Fibroblast of lung (primary cell): ENCODE measurements at regions not wholly inside any gene's neighbourhood (a gene's known extent, or its start where the extent isn't known, plus 50 kb on each side); places are given as distances from the start of the nearest gene placed in this dataset.

Source experiments
- DNase-seq, 2 donors: peaks; one replicate each; pipeline versions ENCODE4 v3.0.0 to v3.0.0-alpha.2; 2010; ENCODE audit warnings: low read depth in 2 of 2
- H2AFZ ChIP-seq: 2 replicates; pipeline ENCODE4 v1.5.1; 2012; ENCODE audit warnings: low read length, control low read depth, inconsistent platforms
- H3K27ac ChIP-seq: 2 replicates; pipeline ENCODE4 v1.5.1; 2011; ENCODE audit warnings: low read length, control low read depth; ENCODE audit not compliant: insufficient read depth
- H3K27me3 ChIP-seq: 2 replicates; pipeline ENCODE4 v1.5.1; 2011; ENCODE audit warnings: mild to moderate bottlenecking, low read length; ENCODE audit not compliant: control insufficient read depth, insufficient read depth
- H3K36me3 ChIP-seq: 2 replicates; pipeline ENCODE4 v1.5.1; 2011; ENCODE audit warnings: low read length; ENCODE audit not compliant: control insufficient read depth, insufficient read depth
- H3K4me1 ChIP-seq: 2 replicates; pipeline ENCODE4 v1.5.1; 2011; ENCODE audit warnings: low read length; ENCODE audit not compliant: control insufficient read depth, insufficient read depth; ENCODE audit errors: extremely low read depth
- H3K4me2 ChIP-seq: 2 replicates; pipeline ENCODE4 v1.5.1; 2011; ENCODE audit warnings: low read length, control low read depth; ENCODE audit not compliant: insufficient read depth; ENCODE audit errors: extremely low read depth
- H3K4me3 ChIP-seq, 4 experiments: fragments of 200-600 bp in 1 of 4; sonication (generic) in 1 of 4; replicated peaks in 1 of 4; 2 replicates each; pipeline ENCODE4 v1.5.1; 2011 to 2016; ENCODE audit warnings: low read length in 4 of 4, low read depth in 3 of 4, mild to moderate bottlenecking in 3 of 4, control low read depth in 2 of 4, inconsistent platforms in 1 of 4, mixed read lengths in 1 of 4; ENCODE audit not compliant: insufficient read depth in 1 of 4; ENCODE audit errors: control extremely low read depth in 1 of 4
- H3K79me2 ChIP-seq: 2 replicates; pipeline ENCODE4 v1.5.1; 2012; ENCODE audit warnings: mild to moderate bottlenecking, low read length, inconsistent platforms; ENCODE audit not compliant: control insufficient read depth, insufficient read depth
- H3K9ac ChIP-seq: 2 replicates; pipeline ENCODE4 v1.5.1; 2011; ENCODE audit warnings: mild to moderate bottlenecking, low read length, control low read depth; ENCODE audit not compliant: insufficient read depth
- H3K9me3 ChIP-seq: 2 replicates; pipeline ENCODE4 v1.5.1; 2012; ENCODE audit warnings: low read depth, low read length; ENCODE audit not compliant: control insufficient read depth, insufficient read depth
- H4K20me1 ChIP-seq: 2 replicates; pipeline ENCODE4 v1.5.1; 2011; ENCODE audit warnings: low read length; ENCODE audit not compliant: control insufficient read depth, insufficient read depth; ENCODE audit errors: extremely low read depth
- EZH2 ChIP-seq: IDR thresholded peaks from 2 replicates; pipeline ENCODE4 v1.5.1; 2012; ENCODE audit warnings: low read length, control low read depth, mild to moderate bottlenecking; ENCODE audit errors: missing control alignments
- TF ChIP-seq, protein P1 (sequence below), 2 donors: IDR thresholded peaks in 1 of 2; conservative IDR thresholded peaks in 1 of 2; 1 replicate in 1 of 2; 2 replicates in 1 of 2; pipeline ENCODE4 v1.5.1; 2011 to 2012; ENCODE audit warnings: low read length in 2 of 2, control low read depth in 1 of 2, inconsistent platforms in 1 of 2, low read depth in 1 of 2, mild to moderate bottlenecking in 1 of 2

DNA sequence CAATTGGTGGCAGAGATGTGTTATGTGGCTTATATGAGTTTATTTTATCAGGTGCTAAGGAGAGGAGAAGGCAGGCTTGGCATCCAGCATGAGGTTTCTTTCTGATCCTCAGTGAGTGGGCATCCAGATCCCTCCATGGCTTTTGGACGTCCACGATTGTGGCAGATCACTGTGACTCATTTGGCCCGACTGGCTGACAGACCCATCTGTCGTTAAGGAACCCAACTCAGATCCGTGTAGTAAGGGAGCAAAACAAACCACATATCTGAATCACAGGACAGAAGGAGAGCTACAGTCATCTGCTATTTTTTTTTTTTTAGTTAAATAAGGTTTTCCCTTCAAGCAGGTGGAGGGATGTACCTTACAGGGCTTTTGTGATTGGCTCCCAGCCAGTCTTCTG lies 197.0 kb upstream of the KCNH8 start:
- H4K20me1 ChIP-seq: no peaks in the 10 kb centered on the region
- no peaks in the 10 kb centered on the region for H3K27me3 ChIP-seq
- no peaks in the 10 kb centered on the region for H3K36me3 ChIP-seq
- H3K4me2 ChIP-seq: no peak overlapping the region
- no peaks in the 10 kb centered on the region for H3K4me1 ChIP-seq
- no peak overlapping the region for H3K4me3 ChIP-seq
- no peak overlapping the region for H2AFZ ChIP-seq
- H3K9ac ChIP-seq: no peak overlapping the region
- DNase-seq: no peak
- H3K27ac ChIP-seq: no peak overlapping the region
- no peaks in the 10 kb centered on the region for H3K9me3 ChIP-seq
- no peaks in the 10 kb centered on the region for H3K79me2 ChIP-seq
- TF ChIP-seq, protein P1, sequence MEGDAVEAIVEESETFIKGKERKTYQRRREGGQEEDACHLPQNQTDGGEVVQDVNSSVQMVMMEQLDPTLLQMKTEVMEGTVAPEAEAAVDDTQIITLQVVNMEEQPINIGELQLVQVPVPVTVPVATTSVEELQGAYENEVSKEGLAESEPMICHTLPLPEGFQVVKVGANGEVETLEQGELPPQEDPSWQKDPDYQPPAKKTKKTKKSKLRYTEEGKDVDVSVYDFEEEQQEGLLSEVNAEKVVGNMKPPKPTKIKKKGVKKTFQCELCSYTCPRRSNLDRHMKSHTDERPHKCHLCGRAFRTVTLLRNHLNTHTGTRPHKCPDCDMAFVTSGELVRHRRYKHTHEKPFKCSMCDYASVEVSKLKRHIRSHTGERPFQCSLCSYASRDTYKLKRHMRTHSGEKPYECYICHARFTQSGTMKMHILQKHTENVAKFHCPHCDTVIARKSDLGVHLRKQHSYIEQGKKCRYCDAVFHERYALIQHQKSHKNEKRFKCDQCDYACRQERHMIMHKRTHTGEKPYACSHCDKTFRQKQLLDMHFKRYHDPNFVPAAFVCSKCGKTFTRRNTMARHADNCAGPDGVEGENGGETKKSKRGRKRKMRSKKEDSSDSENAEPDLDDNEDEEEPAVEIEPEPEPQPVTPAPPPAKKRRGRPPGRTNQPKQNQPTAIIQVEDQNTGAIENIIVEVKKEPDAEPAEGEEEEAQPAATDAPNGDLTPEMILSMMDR (conservative IDR thresholded peaks at IDR 0.05 in 1 of 2, IDR thresholded peaks at IDR 0.05 in 1 of 2; ENCODE audit: low read depth in 1 of 2, low read length in 2 of 2): no peak
- TF ChIP-seq EZH2: no peak

DNA sequence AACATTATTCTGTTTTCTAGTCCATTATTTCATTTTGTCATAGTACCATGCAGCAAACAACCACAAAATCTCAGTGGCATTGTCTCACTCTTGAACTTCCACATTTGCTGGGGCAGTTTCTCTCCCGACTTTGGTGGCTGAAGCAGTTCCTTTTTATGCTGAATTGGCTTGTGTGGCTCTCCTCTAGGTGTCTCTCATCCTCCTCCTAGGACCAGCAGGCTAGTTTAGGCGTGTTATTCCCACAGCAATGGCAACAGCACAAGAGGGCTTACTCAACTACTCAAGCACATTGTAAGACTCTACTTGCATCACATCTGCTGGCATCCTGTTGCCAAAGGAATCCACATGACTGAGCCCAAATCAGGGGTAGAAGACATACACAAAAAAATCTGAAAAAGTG lies 201.8 kb upstream of the KCNH8 start:
- no peaks in the 10 kb centered on the region for H3K4me1 ChIP-seq
- no peaks in the 10 kb centered on the region for H4K20me1 ChIP-seq
- no peaks in the 10 kb centered on the region for H3K9me3 ChIP-seq
- H3K27me3 ChIP-seq: no peaks in the 10 kb centered on the region
- no peak overlapping the region for H2AFZ ChIP-seq
- H3K79me2 ChIP-seq: no peaks in the 10 kb centered on the region
- no peak overlapping the region for H3K4me3 ChIP-seq
- TF ChIP-seq, protein P1 (conservative IDR thresholded peaks at IDR 0.05 in 1 of 2, IDR thresholded peaks at IDR 0.05 in 1 of 2; ENCODE audit: low read depth in 1 of 2, low read length in 2 of 2): no peak
- no peak for TF ChIP-seq EZH2
- no peak overlapping the region for H3K4me2 ChIP-seq
- no peaks in the 10 kb centered on the region for H3K36me3 ChIP-seq
- H3K9ac ChIP-seq: no peak overlapping the region
- no peak overlapping the region for H3K27ac ChIP-seq
- DNase-seq: no peak

DNA sequence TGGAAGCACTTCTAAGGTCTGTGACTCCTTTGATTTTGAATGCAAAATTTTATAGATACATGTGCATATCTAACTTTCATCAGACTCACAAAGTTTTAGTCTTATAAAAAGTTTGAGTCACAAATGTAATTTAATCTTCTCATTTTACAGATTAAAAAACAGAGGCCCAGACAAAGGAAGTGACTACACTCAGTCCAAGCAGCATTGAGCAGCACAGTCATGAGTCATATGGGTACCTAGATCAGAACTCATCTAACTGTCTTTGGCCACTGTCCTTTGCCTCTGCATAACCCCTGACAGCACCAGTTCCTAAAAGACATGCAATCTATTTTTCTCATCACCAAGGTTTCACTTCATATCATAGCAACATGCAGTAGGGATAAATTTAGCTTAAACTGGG lies 210.7 kb upstream of the KCNH8 start:
- TF ChIP-seq, protein P1 (conservative IDR thresholded peaks at IDR 0.05 in 1 of 2, IDR thresholded peaks at IDR 0.05 in 1 of 2; ENCODE audit: low read depth in 1 of 2, low read length in 2 of 2): no peak
- TF ChIP-seq EZH2: no peak
- Histone ChIP-seq H3K9me3 (no peaks in the 10 kb centered on the region), H3K27ac (no peak overlapping the region), H3K4me1 (no peaks in the 10 kb centered on the region), H3K27me3 (no peaks in the 10 kb centered on the region), H3K9ac (no peak overlapping the region), H3K36me3 (no peaks in the 10 kb centered on the region), H3K79me2 (no peaks in the 10 kb centered on the region), H3K4me2 (no peak overlapping the region), H3K4me3 (no peak overlapping the region), H4K20me1 (no peaks in the 10 kb centered on the region), H2AFZ (no peak overlapping the region)
- no peak for DNase-seq
